LNCAP (cell line): ENCODE measurements at regions not wholly inside any gene's neighbourhood (a gene's known extent, or its start where the extent isn't known, plus 50 kb on each side); places are given as distances from the start of the nearest gene placed in this dataset.

Source experiments
- CTCF ChIP-seq: fragments of 450-650 bp; IDR thresholded peaks from 2 replicates; pipeline ENCODE4 v1.5.1; 2017; ENCODE audit warnings: mild to moderate bottlenecking

GRCh38 chr4:38211885-38212284 is 251.7 kb downstream of the PTTG2 start:
- TF ChIP-seq CTCF: no peak

- no peak for TF ChIP-seq CTCF
These were observed 253.0 kb downstream of the PTTG2 start for GRCh38 chr4:38213083-38213805.

- TF ChIP-seq CTCF: no peak
These were observed 262.7 kb downstream of the PTTG2 start for GRCh38 chr4:38222892-38223291.

DNA sequence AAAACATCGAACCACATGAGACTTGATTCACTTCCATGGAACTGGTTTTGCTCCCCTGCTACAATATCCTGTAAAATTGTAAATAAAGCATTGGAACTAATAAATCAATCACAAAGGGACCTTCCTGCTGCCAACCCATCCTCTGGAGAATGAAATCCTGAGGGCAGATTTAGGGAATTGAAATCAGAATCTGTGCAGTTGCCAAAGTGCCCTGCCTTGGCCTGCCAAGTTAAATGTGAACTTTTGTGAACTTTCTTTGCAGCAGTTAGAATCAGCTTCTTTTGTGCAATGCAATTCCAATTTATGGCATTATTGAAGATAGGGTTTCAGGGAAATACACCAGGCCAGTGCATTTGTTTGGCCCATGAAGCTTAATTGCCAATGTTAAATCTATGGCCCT is 263.1 kb downstream of the PTTG2 start:
- TF ChIP-seq CTCF: no peak

DNA sequence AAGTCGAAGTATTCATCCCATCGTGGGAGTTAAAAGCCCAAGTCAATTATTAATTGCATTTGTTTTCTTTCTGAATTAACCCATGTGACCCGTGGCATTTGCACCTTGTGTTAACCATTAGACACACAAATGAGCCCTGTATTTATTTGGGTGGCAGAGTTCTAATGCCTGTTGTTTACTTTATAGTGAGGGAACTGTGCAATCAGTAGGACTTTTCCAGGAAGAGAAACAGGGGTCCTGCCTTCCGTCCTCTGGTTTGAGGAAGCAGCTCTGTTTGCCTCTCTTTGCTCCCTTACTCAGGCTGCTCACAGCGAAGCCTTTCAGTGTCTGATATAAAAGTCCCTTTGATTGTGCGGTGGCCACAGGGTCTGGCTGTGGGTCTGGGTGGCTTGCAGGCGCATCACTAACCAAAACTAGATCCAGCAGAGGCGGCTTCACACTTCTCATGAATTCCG is 263.6 kb downstream of the PTTG2 start:
- no peak for TF ChIP-seq CTCF

- no peak for TF ChIP-seq CTCF
These were observed 264.7 kb downstream of the PTTG2 start for GRCh38 chr4:38224850-38225249.

DNA sequence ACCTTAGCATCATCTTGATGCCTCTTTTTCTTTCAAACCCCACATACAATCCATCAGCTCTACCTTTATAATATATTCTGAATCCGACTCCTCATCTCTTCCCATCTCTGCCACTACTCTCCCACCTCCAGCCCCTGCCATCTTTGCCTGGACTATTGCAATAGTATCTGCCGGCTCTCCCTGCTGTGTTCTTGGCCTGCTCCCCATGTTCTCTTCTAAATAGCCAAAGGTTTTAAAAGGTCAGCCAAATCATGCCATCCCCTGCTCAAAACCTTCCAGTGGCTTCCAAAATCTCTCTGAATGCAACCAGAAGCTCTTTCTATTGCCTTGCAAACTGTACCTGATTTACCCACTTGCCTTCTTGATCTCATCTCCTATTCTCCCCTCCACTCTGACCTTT is 266.0 kb downstream of the PTTG2 start:
- no peak for TF ChIP-seq CTCF
